ENCODE measurements at regions not wholly inside any gene's neighbourhood (a gene's known extent, or its start where the extent isn't known, plus 50 kb on each side); places are given as distances from the start of the nearest gene placed in this dataset.

DNA sequence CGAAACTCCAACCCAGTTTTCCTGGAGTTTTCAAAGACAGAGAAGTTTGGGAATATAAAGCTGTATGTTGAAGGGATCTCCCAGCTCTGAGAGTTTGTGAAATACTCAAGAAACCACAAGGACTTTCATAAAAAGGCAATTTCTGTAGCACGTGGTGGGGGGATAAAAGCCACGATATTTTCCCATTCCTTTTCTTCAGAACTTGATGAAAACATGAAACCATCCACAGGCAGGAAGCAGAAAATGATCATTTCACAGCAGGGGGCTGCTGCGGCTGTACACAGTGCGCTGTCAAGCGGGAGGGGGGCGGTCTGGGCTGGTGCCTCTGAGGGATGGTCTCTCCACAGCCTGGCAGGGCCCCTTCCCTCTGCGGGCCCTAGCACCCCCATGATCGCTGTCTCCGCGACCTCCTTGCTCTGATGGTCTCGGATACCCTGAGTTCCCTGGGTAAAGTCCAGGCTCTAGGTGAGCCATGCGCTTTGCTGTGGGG lies 423.2 kb downstream of the MN1 start:
- no peak for DNase-seq

DNA sequence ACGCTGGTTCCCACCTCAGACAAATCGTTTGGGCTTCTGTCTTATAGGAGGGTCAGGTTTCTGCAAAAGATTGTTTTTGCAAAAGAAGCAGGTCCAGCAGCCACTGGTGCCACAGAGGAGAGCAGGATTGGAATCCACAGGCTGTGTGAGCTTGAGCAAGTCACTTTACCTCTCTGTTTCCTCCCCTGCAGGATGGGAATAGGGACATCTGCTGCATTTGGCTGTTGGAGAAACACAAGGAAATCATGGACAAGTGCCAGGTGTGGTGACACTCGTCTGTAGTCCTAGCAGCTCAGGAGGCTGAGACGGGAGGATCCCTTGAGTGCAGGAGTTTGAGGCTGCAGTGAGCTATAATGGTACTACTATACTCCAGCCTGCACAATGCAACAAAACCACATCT lies 422.6 kb downstream of the MN1 start:
- no peak for DNase-seq

DNA sequence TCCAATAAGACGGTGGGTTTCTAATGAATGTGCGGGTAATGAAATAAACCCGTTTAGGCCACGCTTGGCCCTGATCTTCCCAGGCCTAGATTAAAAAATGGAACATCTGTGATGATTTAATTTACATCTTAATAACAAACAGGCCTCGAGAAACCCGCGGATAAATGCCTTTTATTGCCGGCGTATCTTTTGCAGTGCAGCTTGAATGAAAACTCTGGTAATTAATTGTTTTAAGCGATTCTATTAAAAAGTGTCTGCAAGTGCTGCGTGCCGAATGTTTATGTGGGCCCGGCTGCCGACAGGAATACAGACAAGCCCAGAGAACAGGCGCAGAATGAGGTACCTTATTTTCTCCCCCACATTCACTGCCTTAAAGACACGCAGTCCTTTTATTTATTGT lies 420.7 kb downstream of the MN1 start:
- DNase-seq = no peak

DNA sequence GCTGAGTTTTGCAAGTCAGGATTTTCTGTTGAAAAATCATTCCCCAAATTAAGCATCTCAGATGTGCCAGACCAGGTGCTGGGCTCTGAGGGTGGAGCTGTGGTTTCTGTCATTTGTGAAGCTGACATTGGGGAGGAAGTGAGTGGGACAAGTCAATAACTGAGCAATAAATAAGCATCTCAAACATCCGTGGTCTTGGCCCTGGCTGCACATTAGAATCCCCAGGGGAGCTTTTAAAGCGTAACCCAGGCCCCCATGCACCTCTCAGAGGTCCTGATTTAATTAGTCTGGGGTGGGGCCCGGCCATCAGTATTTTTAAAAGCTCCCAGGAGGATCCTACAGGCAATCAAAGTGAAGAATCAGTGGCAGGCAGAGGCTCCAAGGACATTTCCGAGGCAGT lies 420.0 kb downstream of the MN1 start:
- no peak for DNase-seq

DNA sequence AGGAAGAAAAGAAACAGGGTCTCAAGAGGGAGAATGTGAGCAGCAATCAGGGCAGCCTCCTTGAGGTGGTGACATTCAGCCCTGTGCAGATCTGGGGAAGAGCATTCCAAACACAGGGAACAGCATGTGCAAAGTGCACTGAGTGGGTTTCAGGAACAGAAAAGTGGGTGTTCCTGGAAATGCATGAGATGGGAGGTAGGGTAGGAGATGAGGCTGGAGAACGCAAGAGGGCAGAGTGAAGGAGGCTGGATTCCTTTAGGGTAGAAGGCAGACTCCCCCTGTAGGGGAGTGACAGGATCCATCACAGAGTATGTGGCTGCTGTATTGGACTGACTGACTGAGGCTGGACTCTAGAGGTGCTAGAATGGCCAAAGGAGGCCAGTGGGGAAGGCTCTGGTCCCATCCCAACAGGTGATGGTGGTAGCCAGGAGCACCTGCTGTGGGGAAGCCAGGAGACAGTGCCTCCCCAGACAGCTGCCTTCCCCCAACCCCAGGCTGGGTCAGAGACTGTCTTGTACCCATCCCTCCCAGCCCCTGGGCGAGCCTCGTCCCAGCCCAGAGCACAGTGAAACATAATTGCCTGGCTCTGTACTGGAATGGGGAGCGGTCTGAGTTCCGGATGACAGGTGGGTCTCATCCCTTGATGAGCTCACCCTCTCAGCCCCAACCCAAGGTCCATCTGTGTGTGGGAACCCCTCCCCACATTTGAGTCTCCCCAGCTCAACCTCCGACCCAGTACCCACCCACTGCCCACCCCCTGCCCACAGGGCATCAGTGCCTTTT lies 419.4 kb downstream of the MN1 start:
- no peak for DNase-seq

DNA sequence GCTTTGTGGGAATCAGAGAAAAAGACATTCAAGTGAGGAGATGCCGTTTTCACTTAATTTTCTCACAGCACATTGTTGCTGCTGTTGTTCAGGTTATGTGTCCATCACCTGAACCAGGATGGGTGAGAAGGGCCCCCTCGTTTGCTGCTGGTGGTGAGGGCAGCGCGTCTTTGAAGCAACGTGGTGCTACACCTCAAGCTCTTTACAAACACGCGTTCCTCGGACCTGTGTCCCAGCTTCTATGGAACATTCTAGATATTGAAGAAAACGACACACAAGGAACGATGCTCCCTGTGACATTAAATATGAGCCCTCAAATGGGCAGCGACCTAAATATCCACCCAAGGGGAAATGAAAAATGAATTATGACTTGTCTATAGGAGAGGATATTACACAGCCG lies 418.6 kb downstream of the MN1 start:
- no peak for DNase-seq

DNA sequence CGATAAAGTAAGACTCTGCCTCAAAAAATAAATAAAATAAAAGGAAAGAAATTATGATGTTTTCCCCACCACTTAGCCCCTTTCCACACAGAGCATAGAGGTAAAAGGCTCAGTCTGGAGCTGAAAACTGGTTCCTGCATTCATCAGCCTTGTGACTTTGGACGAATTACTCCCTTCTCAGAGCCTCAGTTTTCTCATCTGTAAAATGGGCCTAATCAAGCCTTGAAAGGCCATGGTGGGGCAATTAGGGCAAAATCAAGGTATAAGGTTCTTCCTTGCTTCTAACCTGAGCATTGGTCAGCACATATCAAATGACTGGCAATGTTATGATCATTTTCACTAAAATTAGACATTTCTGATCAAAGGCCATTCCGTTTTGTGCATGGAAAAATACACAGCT lies 417.7 kb downstream of the MN1 start:
- no peak for DNase-seq

DNA sequence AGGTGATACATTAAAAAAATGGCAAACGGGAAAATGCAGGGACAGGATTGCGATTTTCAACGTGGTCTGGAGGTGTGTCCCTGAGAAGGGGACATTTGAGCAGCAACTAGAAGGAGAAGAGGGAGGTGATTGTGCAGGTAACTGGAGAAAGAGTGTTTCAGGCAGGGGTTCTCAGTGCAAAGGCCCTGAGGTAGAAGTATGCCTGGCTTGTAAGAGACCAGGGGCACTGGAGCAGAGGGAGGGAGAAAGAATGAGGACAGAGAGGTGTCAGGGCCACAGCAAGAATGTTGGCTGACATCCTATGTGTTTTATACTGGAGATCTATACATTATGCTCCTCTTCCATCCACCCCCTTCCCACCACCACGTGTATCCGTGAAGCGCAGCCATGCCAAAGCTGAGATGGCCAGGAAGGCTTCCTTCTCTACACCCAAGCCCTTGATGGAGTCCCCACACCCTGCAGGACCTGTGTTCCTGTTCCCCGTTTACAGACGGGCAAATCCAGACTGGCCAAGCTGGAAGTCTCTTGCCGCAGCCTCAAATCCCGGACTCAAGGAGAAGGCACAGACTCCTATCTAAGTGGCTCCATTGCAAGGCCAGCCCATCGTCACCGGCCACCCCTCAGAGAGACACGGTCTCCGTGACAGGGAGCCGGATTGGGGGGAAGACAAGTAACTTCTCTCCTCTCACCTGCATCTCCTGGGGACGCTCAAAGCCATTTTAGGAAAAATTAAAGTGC lies 416.1 kb downstream of the MN1 start:
- no peak for DNase-seq

DNA sequence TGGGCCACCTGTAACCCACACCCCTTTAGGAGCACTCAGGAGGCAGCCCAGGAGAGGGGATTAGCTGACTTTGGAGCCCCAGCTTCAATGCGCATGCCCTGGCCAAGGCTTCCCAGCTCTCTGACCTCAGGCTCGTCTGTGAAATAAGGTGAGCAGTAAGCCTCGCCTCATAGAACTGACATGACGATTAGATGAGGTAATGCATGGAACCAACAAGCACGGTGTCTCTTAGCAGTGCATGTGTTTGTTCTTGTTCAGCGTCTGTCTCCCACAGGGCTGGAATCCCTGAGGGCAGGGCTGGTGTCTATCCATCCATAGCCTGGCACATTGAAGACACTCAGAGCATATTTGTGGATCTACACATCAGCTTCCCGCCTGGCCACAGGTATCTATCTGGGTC lies 415.4 kb downstream of the MN1 start:
- no peak for DNase-seq

DNA sequence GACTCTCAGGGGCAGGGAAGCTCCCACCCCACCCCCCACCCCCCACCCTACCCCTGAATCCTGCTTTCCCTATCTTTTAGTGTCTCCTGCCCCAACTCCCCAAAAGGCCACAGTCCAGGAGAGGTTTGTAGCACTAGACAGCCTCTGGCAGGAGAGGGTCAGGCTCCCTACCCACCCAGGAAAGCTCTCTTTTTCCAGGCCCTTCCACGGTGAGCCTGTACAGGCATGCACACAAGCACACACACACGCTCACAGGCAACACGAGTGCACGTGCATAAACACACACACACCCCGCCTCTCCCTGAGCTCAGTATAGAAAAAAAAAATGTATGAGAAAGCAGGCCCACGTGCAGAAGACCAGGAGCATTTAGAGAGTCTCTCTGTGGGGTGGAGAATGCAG lies 414.0 kb downstream of the MN1 start:
- DNase-seq = no peak

DNA sequence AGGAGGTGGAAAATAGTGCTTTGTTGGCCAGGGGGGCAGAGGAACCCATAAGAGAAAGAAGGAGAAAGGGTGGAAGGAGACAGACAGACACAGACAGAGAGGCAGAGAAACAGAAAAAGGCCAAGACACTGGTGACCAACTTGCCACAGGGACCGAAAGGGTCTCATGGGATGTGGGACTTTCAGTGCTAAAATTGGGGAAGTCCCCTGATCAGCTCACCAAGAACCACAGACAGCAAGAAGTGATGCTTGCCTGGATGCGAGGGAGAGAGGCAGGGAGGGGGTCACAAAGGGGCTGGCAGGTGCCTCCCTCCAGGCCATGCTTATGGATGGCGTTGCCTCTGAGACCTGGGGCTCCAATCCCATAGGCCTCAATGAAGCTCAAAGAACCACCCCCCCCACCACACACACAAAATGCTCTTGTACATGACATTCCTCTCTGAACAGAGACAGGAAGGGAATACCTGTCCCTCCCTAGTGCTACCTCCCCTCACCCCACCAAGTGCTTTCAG lies 413.4 kb downstream of the MN1 start:
- DNase-seq = no peak

DNA sequence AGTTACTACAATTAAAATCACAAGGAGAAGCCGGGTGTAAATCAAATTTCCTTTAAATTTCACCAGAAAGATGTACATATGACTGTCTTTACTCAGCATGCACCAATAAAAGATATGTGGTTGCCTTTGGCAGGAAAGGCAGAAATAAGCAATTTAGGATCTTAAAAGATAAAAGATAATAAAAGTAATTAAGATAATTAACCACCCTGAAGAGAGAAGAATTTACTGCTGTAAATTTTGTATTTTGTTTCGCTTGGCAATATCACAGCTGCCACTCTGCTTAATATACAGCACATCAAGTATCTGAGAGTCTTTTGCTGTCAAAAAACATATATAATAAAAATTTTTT lies 411.9 kb downstream of the MN1 start:
- no peak for DNase-seq

DNA sequence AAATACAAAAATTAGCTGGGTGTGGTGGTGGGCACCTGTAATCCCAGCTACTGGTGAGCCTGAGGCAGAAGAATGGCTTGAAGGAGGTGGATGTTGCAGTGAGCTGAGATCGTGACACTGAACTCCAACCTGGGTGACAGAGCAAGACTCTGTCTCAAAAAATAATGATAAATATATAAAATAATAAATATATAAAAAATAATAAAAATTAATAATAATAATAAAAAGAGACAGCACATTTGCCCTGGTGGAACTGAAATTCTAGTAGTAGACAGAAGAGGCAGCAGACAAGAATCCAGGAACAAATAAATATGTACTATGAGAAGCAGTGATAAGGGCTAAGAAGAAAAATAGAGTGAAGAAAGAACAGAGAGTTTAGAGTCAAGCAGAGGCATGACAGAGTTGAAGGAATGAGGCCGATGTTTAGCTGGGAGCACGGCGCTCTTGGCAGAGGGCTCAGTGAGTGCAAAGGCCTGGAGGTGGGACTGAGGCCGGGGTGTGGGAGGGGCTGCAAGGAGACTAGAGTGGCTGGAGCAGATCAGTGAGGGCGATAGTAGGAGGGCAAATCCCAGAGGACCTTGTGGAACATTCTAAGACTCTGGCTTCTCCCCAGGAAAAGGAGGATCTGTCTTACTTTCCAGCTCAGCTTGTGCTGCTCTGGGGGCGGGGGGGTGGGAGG lies 410.3 kb downstream of the MN1 start:
- DNase-seq = no peak

DNA sequence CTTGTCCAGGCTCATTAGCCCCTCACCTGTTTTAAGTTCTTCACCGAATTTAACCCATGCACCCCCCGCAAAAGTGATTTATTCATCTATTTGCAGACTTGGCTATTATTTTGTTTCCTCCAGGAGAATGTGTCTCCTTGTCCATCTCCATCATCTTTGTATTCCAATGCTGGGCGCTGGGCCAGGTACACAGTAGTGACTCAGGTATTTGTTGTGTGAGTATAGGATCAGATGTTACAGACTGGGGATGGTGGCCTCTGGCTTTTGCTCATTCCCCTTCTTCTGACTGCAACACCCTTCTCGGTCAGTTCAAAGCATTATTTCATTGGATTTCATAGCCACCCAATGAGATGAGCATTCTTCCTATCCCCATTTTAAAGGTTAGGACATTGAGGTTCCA lies 408.2 kb downstream of the MN1 start:
- DNase-seq = no peak

DNA sequence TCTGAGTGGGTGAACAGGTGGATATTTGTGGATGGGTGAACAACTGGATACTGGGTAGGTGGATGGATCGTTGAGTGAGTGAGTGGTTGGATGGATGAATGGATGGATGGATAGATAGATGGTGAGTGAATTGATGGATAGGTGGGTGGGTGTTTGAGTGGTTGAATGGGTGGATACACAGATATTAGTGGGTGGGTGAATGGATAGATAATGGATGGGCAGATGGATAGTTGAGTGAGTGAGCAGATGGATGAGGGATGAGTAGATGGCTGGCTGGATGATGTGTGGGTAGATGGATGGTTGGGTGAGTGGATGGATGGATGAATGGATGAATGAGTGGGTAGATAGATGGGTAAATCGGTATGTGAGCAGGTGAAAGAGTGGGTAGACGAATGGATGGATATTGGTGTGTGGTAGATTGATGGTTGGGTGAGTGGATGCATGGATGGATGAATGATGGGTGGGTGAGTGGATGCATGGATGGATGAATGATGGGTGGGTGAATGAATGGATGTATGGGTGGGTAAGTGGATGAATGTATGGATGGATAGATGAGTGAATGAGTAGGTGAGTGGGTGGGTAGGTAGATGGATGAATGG lies 406.7 kb downstream of the MN1 start:
- no peak for DNase-seq

DNA sequence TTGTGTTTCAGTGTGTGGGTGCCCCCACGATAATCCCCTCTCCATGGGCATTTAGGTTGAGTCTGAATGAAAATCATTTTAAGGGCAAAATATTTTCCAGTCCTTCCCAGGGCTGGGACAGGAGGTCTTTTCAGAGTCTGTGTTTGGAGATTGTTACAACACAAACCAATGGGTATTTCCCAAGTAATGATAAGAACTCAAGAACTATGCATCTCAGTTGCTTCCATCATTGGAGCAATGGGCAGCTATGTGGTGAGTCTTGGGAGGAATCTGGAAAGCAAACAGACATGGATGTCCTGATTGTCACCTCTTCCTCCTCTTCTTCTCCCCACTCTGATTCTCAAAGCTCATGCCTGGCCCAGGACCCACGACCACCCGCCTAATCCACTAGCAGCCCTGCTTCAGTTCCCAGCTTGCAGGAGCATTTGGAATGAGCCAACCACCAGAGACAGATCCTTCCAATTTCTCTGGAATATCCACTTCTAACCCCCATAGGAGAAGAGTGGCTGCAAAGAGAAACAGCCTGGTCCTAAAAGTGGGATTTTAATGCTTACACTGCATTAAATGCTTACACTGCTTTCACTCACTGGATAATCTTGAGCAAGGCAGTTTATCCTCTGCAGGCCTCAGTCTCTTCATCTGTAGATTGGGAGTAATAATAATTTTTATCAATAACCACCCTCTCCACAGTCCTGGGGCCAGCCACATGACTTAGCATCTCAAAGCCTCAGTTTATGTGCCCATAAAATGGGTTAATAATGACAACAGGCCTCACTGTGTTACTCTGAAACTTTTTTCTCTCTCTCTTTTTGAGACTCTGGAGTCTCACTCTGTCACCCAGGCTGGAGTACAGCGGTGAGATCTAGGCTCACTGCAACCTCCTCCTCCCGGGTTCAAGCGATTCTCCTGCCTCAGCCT lies 404.3 kb downstream of the MN1 start:
- DNase-seq = no peak

DNA sequence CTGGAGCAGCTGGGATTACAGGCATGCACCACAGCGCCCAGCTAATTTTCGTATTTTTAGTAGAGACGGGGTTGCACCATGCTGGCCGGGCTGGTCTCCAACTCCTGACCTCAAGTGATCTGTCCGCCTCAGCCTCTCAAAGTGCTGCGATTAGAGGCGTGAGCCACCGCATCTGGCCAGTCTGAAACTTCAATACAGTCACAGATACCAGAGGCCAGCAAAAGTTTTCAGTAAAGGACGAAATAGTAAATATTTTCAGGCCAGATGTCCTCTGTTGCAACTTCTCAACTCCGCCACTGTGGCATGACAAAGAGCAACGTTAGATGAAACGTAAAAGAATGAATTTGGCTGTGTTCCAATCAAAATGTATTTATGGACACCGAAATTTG lies 403.6 kb downstream of the MN1 start:
- DNase-seq = no peak

DNA sequence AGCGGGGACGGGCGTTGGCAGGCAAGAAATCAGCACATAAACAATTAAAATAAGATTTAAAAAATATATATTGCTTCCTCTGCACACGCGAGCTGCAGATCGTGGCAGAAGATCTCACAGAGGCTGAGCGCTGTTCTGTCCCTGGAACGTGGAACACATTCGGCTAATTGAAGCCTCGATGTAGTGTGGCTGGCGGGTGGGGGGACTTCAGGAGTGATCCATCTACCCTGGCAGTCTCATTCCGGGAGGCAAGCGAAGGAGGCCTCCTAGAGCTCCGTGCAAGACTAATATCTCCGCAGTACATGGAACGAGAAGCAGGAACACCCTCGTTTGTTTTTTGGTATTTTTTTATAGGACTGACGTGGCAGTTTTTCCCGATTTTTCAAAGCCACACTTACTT lies 402.4 kb downstream of the MN1 start:
- no peak for DNase-seq

DNA sequence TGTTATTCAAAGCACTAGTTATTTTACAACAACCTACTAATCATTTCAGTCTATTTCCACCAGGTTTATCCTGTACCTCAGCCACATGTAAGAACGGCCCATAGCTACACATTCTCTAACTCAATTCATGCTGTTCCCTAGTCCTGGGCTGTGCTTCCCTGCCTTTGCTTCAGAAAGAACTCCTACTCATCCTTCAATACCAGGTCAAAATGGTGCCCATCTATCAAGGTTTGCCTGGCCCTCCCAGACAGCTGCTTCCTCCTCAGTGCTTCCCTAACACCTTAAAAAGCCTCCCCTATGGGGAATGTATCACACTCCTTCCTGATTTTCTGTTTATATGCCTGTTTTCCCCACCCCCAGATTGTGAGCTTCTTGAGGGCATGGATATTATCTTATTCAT lies 400.7 kb downstream of the MN1 start:
- no peak for DNase-seq

DNA sequence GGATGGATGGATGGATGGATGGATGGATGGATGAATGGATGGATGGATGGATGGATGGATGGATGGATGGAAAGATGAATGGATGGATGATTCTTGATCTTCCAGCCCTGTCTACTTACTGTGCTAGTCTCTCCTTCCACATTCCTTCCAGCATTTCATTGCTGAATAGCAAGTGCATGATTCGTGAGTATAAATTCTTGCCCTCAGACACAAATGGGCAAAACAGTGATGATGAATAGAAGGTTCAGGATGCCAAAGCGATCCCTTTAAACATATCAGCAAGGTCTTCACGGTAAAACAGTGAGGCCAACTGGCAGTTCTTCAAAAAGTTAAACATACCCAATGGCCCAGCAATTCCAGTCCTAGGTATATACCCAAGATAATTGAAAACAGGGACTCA lies 400.2 kb downstream of the MN1 start:
- no peak for DNase-seq

DNA sequence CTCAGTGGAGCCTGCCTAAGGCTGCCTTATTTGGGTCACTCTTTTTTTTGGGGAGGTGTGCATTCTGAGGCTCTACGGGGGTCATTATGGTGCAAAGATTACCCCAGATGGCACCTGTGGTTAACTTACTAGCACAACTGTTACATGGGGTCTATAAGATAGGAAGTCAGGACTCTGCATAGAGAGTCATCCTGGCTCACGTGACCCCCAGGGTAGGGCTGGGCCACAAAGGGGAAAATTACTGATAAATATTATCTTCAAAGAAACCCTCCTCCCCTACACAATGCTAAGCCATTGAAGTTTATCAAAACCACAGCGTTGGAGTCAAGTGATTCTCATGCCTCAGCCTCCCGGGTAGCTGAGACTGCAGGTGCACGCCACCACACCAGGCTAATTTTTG lies 397.1 kb downstream of the MN1 start:
- no peak for DNase-seq

DNA sequence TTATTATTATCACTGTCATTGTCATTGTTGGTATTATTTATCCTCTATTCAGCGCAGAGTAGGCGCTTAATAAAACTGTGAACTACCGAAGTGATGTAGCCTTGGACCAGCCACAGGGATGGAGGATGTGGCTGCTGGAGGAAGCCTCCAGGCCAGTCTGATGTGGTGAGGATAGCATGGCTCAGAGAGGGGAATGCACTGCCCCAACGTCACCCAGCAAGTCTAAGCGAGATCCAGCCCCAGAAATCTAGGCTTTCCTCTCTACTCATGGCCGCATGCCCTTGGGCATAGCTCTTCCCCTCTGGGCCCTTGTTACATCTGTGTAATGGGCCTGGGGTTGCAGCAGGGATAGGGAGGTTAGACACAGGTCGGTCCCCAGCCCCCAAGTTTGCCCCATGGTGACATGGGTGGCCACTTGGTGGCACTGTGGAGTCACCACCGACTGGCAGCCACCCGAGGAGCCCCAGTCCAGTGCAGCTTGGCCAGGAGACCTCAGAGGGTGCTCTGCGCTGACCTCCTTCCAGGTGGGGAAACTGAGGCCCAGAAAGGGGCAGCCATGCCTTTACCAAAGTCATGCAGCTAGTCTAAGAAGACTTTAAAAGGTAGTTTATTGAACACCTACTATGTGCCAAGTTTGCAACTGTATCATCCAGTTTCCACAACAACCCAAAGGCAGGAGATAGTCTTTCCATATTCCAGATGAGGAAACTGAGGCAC lies 395.7 kb downstream of the MN1 start:
- no peak for DNase-seq

All from NCI-H2107 (cell line).